Endothelial cell of umbilical vein (primary cell): ENCODE measurements at regions not wholly inside any gene's neighbourhood (a gene's known extent, or its start where the extent isn't known, plus 50 kb on each side); places are given as distances from the start of the nearest gene placed in this dataset.

Experiments used
- BruUV-seq: library from RNA; stranded (reverse); fragments of 400-500 nt; replicated peaks from 2 replicates; lab custom pipeline; 2021; lab: Mats Ljungman, UMichigan
- CTCF ChIA-PET: fragments of 300-600, 350-600 bp; sonication (Branson Sonifier 250); formaldehyde crosslinking; loops from one replicate; lab custom pipeline; 2021; ENCODE audit warnings: antibody characterized with exemption, inconsistent platforms; lab: Charles Lee
- POLR2A ChIA-PET: fragments of 300-600, 350-600 bp; sonication (Branson Sonifier 250); formaldehyde crosslinking; loops from one replicate; lab custom pipeline; 2021; ENCODE audit warnings: antibody characterized with exemption, inconsistent platforms; lab: Charles Lee
- DNase-seq: peaks from one replicate; pipeline ENCODE4 v3.0.0-alpha.2; 2011; ENCODE audit warnings: low read depth, low spot score
- FAIRE-seq: peaks from 2 replicates; lab custom pipeline; 2011; peaks lifted over from hg19 to GRCh38; lab: Jason Lieb, UNC
- H2AFZ ChIP-seq: 2 replicates; pipeline ENCODE4 v1.6.0; 2012; ENCODE audit warnings: low read depth, low read length, control low read depth, inconsistent platforms
- H3K27ac ChIP-seq: 2 replicates; pipeline ENCODE4 v1.5.1; 2011; ENCODE audit warnings: low read depth, mild to moderate bottlenecking, control low read depth, low read length, moderate library complexity; ENCODE audit not compliant: insufficient read depth
- H3K27me3 ChIP-seq, 2 experiments: 2 replicates each; pipeline versions ENCODE4 v1.6.0 to v1.6.1; 2011; ENCODE audit warnings: low read length in 2 of 2, mixed read lengths in 1 of 2; ENCODE audit not compliant: control insufficient read depth in 2 of 2, insufficient read depth in 2 of 2
- H3K36me3 ChIP-seq, 2 experiments: 2 replicates in 1 of 2; 3 replicates in 1 of 2; pipeline ENCODE4 v1.5.1; 2011; ENCODE audit warnings: low read length in 2 of 2, mild to moderate bottlenecking in 1 of 2, moderate library complexity in 1 of 2; ENCODE audit not compliant: control insufficient read depth in 2 of 2, insufficient read depth in 2 of 2; ENCODE audit errors: extremely low read depth in 1 of 2
- H3K4me1 ChIP-seq: 3 replicates; pipeline ENCODE4 v1.5.1; 2011; ENCODE audit warnings: mild to moderate bottlenecking, low read length; ENCODE audit not compliant: control insufficient read depth, insufficient read depth; ENCODE audit errors: extremely low read depth
- H3K4me2 ChIP-seq: 2 replicates; pipeline ENCODE4 v1.6.1; 2011; ENCODE audit warnings: low read length, control low read depth, mixed read lengths; ENCODE audit not compliant: insufficient read depth
- H3K4me3 ChIP-seq, 3 experiments: fragments of 200-600 bp in 1 of 3; sonication (generic), shearing (Covaris generic) in 1 of 3; replicated peaks in 1 of 3; 2 replicates each; pipeline ENCODE4 v1.5.1; 2011 to 2016; ENCODE audit warnings: control low read depth in 3 of 3, low read length in 3 of 3, mild to moderate bottlenecking in 2 of 3, inconsistent platforms in 1 of 3, low read depth in 1 of 3, moderate library complexity in 1 of 3; ENCODE audit not compliant: insufficient read depth in 1 of 3
- H3K79me2 ChIP-seq: 2 replicates; pipeline ENCODE4 v1.6.0; 2012; ENCODE audit warnings: low read length, inconsistent platforms; ENCODE audit not compliant: control insufficient read depth, insufficient read depth
- H3K9ac ChIP-seq: replicated peaks from 2 replicates; pipeline ENCODE3; 2011; ENCODE audit warnings: low read length, control low read depth; ENCODE audit not compliant: insufficient read depth; ENCODE audit errors: extremely low read depth
- H3K9me1 ChIP-seq: replicated peaks from 3 replicates; pipeline ENCODE4 v1.6.0; 2011; ENCODE audit warnings: mild to moderate bottlenecking, low read length; ENCODE audit not compliant: control insufficient read depth, insufficient read depth; ENCODE audit errors: extremely low read depth
- H3K9me3 ChIP-seq: replicated peaks from 2 replicates; pipeline ENCODE4 v1.5.1; 2012; ENCODE audit warnings: low read length, inconsistent platforms; ENCODE audit not compliant: control insufficient read depth, insufficient read depth
- H4K20me1 ChIP-seq: replicated peaks from 2 replicates; pipeline ENCODE3; 2011; ENCODE audit warnings: mild to moderate bottlenecking, low read length; ENCODE audit not compliant: control insufficient read depth, insufficient read depth; ENCODE audit errors: extremely low read depth
- CTCF ChIP-seq, 2 donors: IDR thresholded peaks; 1 replicate in 1 of 2; 2 replicates in 1 of 2; pipeline ENCODE4 v1.5.1; 2011; ENCODE audit warnings: low read length in 2 of 2, mild to moderate bottlenecking in 2 of 2, moderate library complexity in 2 of 2, control low read depth in 1 of 2, inconsistent platforms in 1 of 2, low read depth in 1 of 2; ENCODE audit not compliant: insufficient read depth in 1 of 2; ENCODE audit errors: extremely low read depth in 1 of 2
- EZH2 ChIP-seq: IDR thresholded peaks from 2 replicates; pipeline ENCODE4 v1.6.1; 2012; ENCODE audit warnings: borderline replicate concordance, low read depth, mild to moderate bottlenecking, moderate library complexity, low read length, inconsistent platforms; ENCODE audit not compliant: severe bottlenecking
- FOS ChIP-seq: IDR thresholded peaks from 2 replicates; pipeline ENCODE4 v1.6.1; 2011; ENCODE audit warnings: mild to moderate bottlenecking, low read length, moderate library complexity, borderline replicate concordance; ENCODE audit not compliant: insufficient read depth
- GATA2 ChIP-seq: IDR thresholded peaks from 2 replicates; pipeline ENCODE4 v1.7.0; 2011; ENCODE audit warnings: low read depth, mild to moderate bottlenecking, moderate library complexity, mixed read lengths, low read length; ENCODE audit not compliant: insufficient read length, insufficient read depth
- JUN ChIP-seq: IDR thresholded peaks from 2 replicates; pipeline ENCODE4 v1.6.1; 2011; ENCODE audit warnings: borderline replicate concordance, low read depth; ENCODE audit not compliant: insufficient read length, insufficient read depth
- MAX ChIP-seq: IDR thresholded peaks from 2 replicates; pipeline ENCODE4 v1.6.1; 2011; ENCODE audit not compliant: insufficient read depth, insufficient read length
- MYC ChIP-seq: IDR thresholded peaks from one replicate; pipeline ENCODE4 v1.6.1; 2011; ENCODE audit warnings: mild to moderate bottlenecking, low read depth, low read length
- POLR2A ChIP-seq: IDR thresholded peaks from 2 replicates; pipeline ENCODE4 v1.6.1; 2012; ENCODE audit warnings: low read depth, mild to moderate bottlenecking, control low read depth, low read length
- POLR2AphosphoS5 ChIP-seq: IDR thresholded peaks from 2 replicates; pipeline ENCODE4 v1.6.1; 2012; ENCODE audit warnings: low read depth, mild to moderate bottlenecking, control low read depth, low read length, moderate library complexity; ENCODE audit not compliant: insufficient read depth
- dilution Hi-C: fragments of 300-500 bp; cut with MboI; formaldehyde crosslinking; loops from one replicate; pipeline ENCODE4 v1.15.0; 2019; ENCODE audit warnings: low sequenced_read_pairs; ENCODE audit not compliant: extremely low pct_ligation_motif_present
- intact Hi-C: fragments of 100-400 bp; cut with micrococcal nuclease; formaldehyde crosslinking; loops from one replicate; pipeline ENCODE4 v1.10.0; 2022

- TF ChIP-seq POLR2AphosphoS5 (no peak), GATA2 (no peak), POLR2A (no peak), MYC (no peak), JUN (no peak), FOS (no peak), EZH2 (no peak), CTCF (IDR thresholded peaks at IDR 0.05; ENCODE audit: extremely low read depth in 1 of 2, insufficient read depth in 1 of 2, low read depth in 1 of 2, low read length in 2 of 2) (no peak), MAX (no peak)
- Histone ChIP-seq H3K27me3 (no peaks in the 10 kb centered on the region), H2AFZ (no peak overlapping the region), H3K36me3 (no peaks in the 10 kb centered on the region), H3K27ac (no peak overlapping the region), H3K79me2 (no peaks in the 10 kb centered on the region), H3K9me1 (no peaks in the 10 kb centered on the region), H4K20me1 (no peaks in the 10 kb centered on the region), H3K4me1 (no peaks in the 10 kb centered on the region), H3K4me3 (no peak overlapping the region), H3K9ac (no peak overlapping the region), H3K4me2 (no peak overlapping the region), H3K9me3 (no peaks in the 10 kb centered on the region)
- POLR2A ChIA-PET: no interaction called here
- dilution Hi-C loops: no loop called here
- BruUV-seq: no TSS peak
- intact Hi-C loops: no loop called here
- no peak for DNase-seq
- CTCF ChIA-PET: no interaction called here
- FAIRE-seq: no peak
These were observed 124.7 kb upstream of the NALF2 start for GRCh38 chrX:69379412-69379811.
